Panc1 (cell line): ENCODE measurements at regions not wholly inside any gene's neighbourhood (a gene's known extent, or its start where the extent isn't known, plus 50 kb on each side); places are given as distances from the start of the nearest gene placed in this dataset.

Experiments used
- POLR2AphosphoS5 ChIP-seq: IDR thresholded peaks from 2 replicates; pipeline ENCODE4 v1.6.1; 2012; ENCODE audit warnings: mild to moderate bottlenecking, low read depth, low read length, moderate library complexity
- TF ChIP-seq, protein P1 (sequence below): fragments of 450-650 bp; IDR thresholded peaks from 2 replicates; pipeline ENCODE4 v1.5.1; 2017; ENCODE audit warnings: mild to moderate bottlenecking
- TF ChIP-seq, protein P2 (sequence below), 2 experiments: IDR thresholded peaks; 2 replicates each; pipeline ENCODE4 v1.6.1; 2011 to 2012; ENCODE audit warnings: low read depth in 2 of 2, control low read depth in 1 of 2, low read length in 1 of 2, mild to moderate bottlenecking in 1 of 2, moderate library complexity in 1 of 2; ENCODE audit not compliant: insufficient read depth in 1 of 2

DNA sequence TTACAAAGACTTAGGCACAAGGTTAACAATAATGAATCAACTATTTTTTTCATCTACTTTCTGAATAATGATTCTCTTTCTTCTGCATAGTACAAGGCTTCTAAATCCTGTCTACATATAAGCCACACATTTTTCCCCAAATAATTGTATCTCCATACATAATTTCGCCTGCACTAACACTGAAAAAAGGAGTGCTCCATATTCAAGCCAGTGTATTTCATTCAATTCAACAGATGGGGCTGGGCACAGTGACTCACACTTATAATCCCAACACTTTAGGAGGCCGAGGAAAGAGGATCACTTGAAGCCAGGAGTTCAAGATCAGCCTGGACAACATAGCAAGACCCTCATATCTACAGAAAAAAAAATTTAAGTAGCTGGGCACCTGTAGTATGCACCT, 86.0 kb upstream of the ZNF800 start:
- TF ChIP-seq, protein P1, sequence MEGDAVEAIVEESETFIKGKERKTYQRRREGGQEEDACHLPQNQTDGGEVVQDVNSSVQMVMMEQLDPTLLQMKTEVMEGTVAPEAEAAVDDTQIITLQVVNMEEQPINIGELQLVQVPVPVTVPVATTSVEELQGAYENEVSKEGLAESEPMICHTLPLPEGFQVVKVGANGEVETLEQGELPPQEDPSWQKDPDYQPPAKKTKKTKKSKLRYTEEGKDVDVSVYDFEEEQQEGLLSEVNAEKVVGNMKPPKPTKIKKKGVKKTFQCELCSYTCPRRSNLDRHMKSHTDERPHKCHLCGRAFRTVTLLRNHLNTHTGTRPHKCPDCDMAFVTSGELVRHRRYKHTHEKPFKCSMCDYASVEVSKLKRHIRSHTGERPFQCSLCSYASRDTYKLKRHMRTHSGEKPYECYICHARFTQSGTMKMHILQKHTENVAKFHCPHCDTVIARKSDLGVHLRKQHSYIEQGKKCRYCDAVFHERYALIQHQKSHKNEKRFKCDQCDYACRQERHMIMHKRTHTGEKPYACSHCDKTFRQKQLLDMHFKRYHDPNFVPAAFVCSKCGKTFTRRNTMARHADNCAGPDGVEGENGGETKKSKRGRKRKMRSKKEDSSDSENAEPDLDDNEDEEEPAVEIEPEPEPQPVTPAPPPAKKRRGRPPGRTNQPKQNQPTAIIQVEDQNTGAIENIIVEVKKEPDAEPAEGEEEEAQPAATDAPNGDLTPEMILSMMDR = no peak
- no peak for TF ChIP-seq POLR2AphosphoS5
- TF ChIP-seq, protein P2, sequence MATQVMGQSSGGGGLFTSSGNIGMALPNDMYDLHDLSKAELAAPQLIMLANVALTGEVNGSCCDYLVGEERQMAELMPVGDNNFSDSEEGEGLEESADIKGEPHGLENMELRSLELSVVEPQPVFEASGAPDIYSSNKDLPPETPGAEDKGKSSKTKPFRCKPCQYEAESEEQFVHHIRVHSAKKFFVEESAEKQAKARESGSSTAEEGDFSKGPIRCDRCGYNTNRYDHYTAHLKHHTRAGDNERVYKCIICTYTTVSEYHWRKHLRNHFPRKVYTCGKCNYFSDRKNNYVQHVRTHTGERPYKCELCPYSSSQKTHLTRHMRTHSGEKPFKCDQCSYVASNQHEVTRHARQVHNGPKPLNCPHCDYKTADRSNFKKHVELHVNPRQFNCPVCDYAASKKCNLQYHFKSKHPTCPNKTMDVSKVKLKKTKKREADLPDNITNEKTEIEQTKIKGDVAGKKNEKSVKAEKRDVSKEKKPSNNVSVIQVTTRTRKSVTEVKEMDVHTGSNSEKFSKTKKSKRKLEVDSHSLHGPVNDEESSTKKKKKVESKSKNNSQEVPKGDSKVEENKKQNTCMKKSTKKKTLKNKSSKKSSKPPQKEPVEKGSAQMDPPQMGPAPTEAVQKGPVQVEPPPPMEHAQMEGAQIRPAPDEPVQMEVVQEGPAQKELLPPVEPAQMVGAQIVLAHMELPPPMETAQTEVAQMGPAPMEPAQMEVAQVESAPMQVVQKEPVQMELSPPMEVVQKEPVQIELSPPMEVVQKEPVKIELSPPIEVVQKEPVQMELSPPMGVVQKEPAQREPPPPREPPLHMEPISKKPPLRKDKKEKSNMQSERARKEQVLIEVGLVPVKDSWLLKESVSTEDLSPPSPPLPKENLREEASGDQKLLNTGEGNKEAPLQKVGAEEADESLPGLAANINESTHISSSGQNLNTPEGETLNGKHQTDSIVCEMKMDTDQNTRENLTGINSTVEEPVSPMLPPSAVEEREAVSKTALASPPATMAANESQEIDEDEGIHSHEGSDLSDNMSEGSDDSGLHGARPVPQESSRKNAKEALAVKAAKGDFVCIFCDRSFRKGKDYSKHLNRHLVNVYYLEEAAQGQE (IDR thresholded peaks at IDR 0.05; ENCODE audit: insufficient read depth in 1 of 2, low read depth in 2 of 2, low read length in 1 of 2) = no peak
